ENCODE measurements at regions not wholly inside any gene's neighbourhood (a gene's known extent, or its start where the extent isn't known, plus 50 kb on each side); places are given as distances from the start of the nearest gene placed in this dataset.

GRCh38 chr1:119290297-119290696, 78.3 kb upstream of the HAO2 start:
- ChIA-PET POLR2A (interaction anchor here (0.8 kb wide), 1 partner anchor 23 kb away, joined by 3 read pairs; no protein-coding TSS in a partner anchor), SMC1A (ENCODE audit: uncharacterized antibody, unreplicated experiment) (interaction anchor here (2.0 to 2.1 kb wide), 3 partner anchors 34 to 79 kb away, joined by 6 to 9 read pairs (median 7); no protein-coding TSS in a partner anchor), CTCF (interaction anchor here (0.6 to 8.0 kb wide), 6 partner anchors 15 to 1144 kb away, joined by 3 to 137 read pairs (median 4); partner anchors contain the start of gene HAO2), RAD21 (ENCODE audit: unreplicated experiment) (interaction anchor here (1.2 to 2.3 kb wide), 3 partner anchors 69 to 79 kb away, joined by 4 to 16 read pairs (median 6); no protein-coding TSS in a partner anchor)
- H3K4me1 ChIP-seq (ENCODE audit: control insufficient read depth, insufficient read depth, low read length) = no peaks in the 10 kb centered on the region
- no peak for TF ChIP-seq EGR1 (IDR thresholded peaks at IDR 0.05; ENCODE audit: borderline replicate concordance in 1 of 2, low read depth in 2 of 2, low read length in 2 of 2)
- TF ChIP-seq YY1 (IDR thresholded peaks at IDR 0.05; ENCODE audit: low read depth, low read length) = no peak
- TF ChIP-seq ZNF24 (IDR thresholded peaks at IDR 0.05) = no peak
- no peak for TF ChIP-seq MTA3 (IDR thresholded peaks at IDR 0.05; ENCODE audit: borderline replicate concordance, low read length)
- TF ChIP-seq ATF2 (IDR thresholded peaks at IDR 0.05; ENCODE audit: low read length) = no peak
- no peak for TF ChIP-seq ZNF217 (IDR thresholded peaks at IDR 0.05)
- no peak for TF ChIP-seq CUX1 (IDR thresholded peaks at IDR 0.05; ENCODE audit: insufficient replicate concordance, low read depth, low read length)
- TF ChIP-seq LARP7 (IDR thresholded peaks at IDR 0.05) = no peak
- TF ChIP-seq NR2C1 (IDR thresholded peaks at IDR 0.05) = no peak
- no peak for TF ChIP-seq ZBTB4 (CRISPR knock-in tag; IDR thresholded peaks at IDR 0.05)
- ATAC-seq = no peak
- H3K4me2 ChIP-seq (ENCODE audit: control insufficient read depth, insufficient read depth) = no peak overlapping the region
- H2AFZ ChIP-seq (ENCODE audit: control insufficient read depth, low read depth, low read length) = no peak overlapping the region
- intact Hi-C loops (cut with micrococcal nuclease; ENCODE audit: unreplicated experiment) (no loop called here), in situ Hi-C loops (cut with MboI) (no loop called here)
- H3K4me3 ChIP-seq = no peak overlapping the region
- no peaks in the 10 kb centered on the region; the same call in 1 of the 2 replicates for H4K20me1 ChIP-seq (ENCODE audit: control insufficient read depth, insufficient read depth)
- no peaks in the 10 kb centered on the region for H3K27me3 ChIP-seq (replicated peaks in 1 of 2; ENCODE audit: control insufficient read depth in 2 of 2, insufficient read depth in 2 of 2, low read length in 1 of 2)
- WGBS (ENCODE audit: insufficient coverage, insufficient replicate concordance, low lambda C conversion rate, missing lambda C conversion rate) = 13% methylated on average over 4 of the region's 4 CpGs
- no peak overlapping the region for H3K9ac ChIP-seq (ENCODE audit: control insufficient read depth, insufficient read depth, low read length)
- H3K9me3 ChIP-seq (replicated peaks; ENCODE audit: control insufficient read depth, insufficient read depth, low read length) = no peaks in the 10 kb centered on the region
- no peak for FAIRE-seq
- DNase-seq (ENCODE audit: low read depth, low spot score) = no peak
- H3K36me3 ChIP-seq (ENCODE audit: control insufficient read depth in 2 of 2, insufficient read depth in 2 of 2, low read length in 1 of 2) = no peaks in the 10 kb centered on the region
- BruUV-seq (replicated peaks) = no TSS peak
- no peak overlapping the region for H3K27ac ChIP-seq (ENCODE audit: control insufficient read depth, insufficient read depth)
- no peaks in the 10 kb centered on the region for H3K79me2 ChIP-seq (ENCODE audit: control insufficient read depth, insufficient read depth, low read length)

Data from GM12878 (cell line).